Lung (tissue), 11 donors: ENCODE measurements at regions not wholly inside any gene's neighbourhood (a gene's known extent, or its start where the extent isn't known, plus 50 kb on each side); places are given as distances from the start of the nearest gene placed in this dataset.

Experiments
- ATAC-seq: fragments of 200-7000 bp; cut with Tn5 transposase; one replicate; pipeline ENCODE4 v1.9.1; 2020; ENCODE audit warnings: moderate number of reproducible peaks; ENCODE audit not compliant: insufficient read depth, low FRiP score
- DNase-seq, 3 donors: peaks; one replicate each; pipeline ENCODE4 v3.0.0-alpha.2; 2013 to 2017
- H3K27ac ChIP-seq, 2 donors: one replicate each; pipeline ENCODE4 v1.5.1; 2013; ENCODE audit warnings: mild to moderate bottlenecking in 2 of 2, moderate library complexity in 2 of 2, control low read depth in 1 of 2, inconsistent platforms in 1 of 2, low read depth in 1 of 2, low read length in 1 of 2
- H3K27me3 ChIP-seq, 3 donors: one replicate each; pipeline ENCODE4 v1.5.1; 2013; ENCODE audit warnings: low read length in 2 of 3; ENCODE audit not compliant: control insufficient read depth in 3 of 3, insufficient read depth in 3 of 3
- H3K36me3 ChIP-seq, 4 donors: one replicate each; pipeline ENCODE4 v1.5.1; 2013; ENCODE audit warnings: low read length in 4 of 4, mild to moderate bottlenecking in 1 of 4, moderate library complexity in 1 of 4; ENCODE audit not compliant: control insufficient read depth in 4 of 4, insufficient read depth in 4 of 4
- H3K4me1 ChIP-seq, 5 donors: one replicate each; pipeline ENCODE4 v1.5.1; 2013; ENCODE audit warnings: low read length in 5 of 5, mild to moderate bottlenecking in 2 of 5, moderate library complexity in 1 of 5; ENCODE audit not compliant: control insufficient read depth in 5 of 5, insufficient read depth in 5 of 5
- H3K4me3 ChIP-seq: one replicate; pipeline ENCODE4 v1.5.1; 2013; ENCODE audit warnings: mild to moderate bottlenecking, control low read depth, moderate library complexity
- H3K9ac ChIP-seq, 2 donors: one replicate each; pipeline ENCODE4 v1.5.1; 2013; ENCODE audit warnings: low read length in 2 of 2, control low read depth in 1 of 2; ENCODE audit not compliant: insufficient read depth in 1 of 2
- H3K9me3 ChIP-seq, 4 donors: one replicate each; pipeline ENCODE4 v1.5.1; 2013; ENCODE audit warnings: low read length in 3 of 4, mild to moderate bottlenecking in 1 of 4, moderate library complexity in 1 of 4; ENCODE audit not compliant: control insufficient read depth in 4 of 4, insufficient read depth in 3 of 4
- CTCF ChIP-seq: IDR thresholded peaks from 2 replicates; pipeline ENCODE4 v1.5.1; 2012; ENCODE audit warnings: mild to moderate bottlenecking; ENCODE audit errors: control extremely low read depth, extremely low read depth
- WGBS, 2 donors: extraction: QIAGEN DNeasy Blood & Tissue Kit; methylation state at CpG; one replicate each; pipeline ENCODE4 v1.1.7; 2013; 5-methylcytosine and 5-hydroxymethylcytosine counted together
- donor health status: control.
- donor health status: control.
- donor health status: Bipolar disorder and iron deficiency.
- donor health status: healthy.
- donor health status: DM: yes; HTN: yes; CAD: no.

DNA sequence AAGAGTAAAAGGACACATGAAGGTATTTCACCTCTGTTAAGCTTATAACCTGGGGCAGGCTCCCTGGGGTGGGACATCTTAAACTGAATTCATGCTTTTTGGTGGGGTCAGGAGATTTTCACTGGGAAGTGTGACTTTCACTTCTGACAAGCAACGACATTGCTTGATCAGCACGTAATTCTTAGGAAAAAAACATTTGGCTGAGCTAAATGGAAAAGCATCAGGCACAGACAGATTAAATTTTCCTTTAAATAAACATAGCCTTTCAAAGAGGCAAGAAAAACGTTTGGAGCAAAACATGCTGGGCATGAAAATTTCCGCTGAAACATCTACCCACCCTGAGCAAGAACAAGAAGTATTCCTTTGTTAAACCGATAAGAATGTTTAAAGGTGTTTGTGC is 674.0 kb upstream of the CELF4 start:
- H3K4me1 ChIP-seq, result peaks cover 0 to 14% (median 1%) of the 10 kb centered on the region in 5 donors
- no peak overlapping the region for H3K4me3 ChIP-seq
- no peaks in the 10 kb centered on the region for H3K9me3 ChIP-seq
- no peak for TF ChIP-seq CTCF
- 59 to 70% methylated on average over 5 of the region's 5 CpGs for WGBS, 2 donors
- no peak overlapping the region for H3K27ac ChIP-seq
- H3K9ac ChIP-seq, result no peak overlapping the region
- no peaks in the 10 kb centered on the region for H3K27me3 ChIP-seq
- no peak for ATAC-seq
- no peaks in the 10 kb centered on the region for H3K36me3 ChIP-seq
- DNase-seq, result peak in 2 of 3 donors; percentile 59 to 62

DNA sequence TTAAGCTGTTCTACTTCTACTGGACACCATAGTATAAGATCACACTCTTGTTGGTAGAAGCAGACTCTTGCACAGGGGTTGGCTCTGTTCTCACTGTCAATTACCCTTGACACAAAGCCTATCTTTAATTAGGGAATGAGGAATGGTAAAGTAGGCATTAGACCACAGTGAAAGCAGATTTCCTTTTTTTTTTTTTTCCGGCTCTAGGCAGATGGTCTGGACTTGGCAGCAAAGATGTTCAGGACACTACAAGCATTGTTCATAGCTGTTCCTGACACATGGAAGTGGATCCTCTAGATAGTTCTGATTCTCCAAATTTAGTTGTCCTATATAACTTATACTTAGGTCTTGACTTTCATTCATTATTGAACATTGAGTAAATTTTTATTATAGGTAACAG is 672.2 kb upstream of the CELF4 start:
- Histone ChIP-seq H3K9ac (no peak overlapping the region), H3K9me3 (no peaks in the 10 kb centered on the region), H3K36me3 (no peaks in the 10 kb centered on the region), H3K4me3 (no peak overlapping the region), H3K27ac (no peak overlapping the region), H3K27me3 (no peaks in the 10 kb centered on the region), H3K4me1 (peaks cover 0 to 9% (median 0%) of the 10 kb centered on the region in 5 donors)
- no peak for TF ChIP-seq CTCF
- ATAC-seq, result no peak
- no peak for DNase-seq
- WGBS, 2 donors, result 91 to 100% methylated on average over 1 of the region's 1 CpG

DNA sequence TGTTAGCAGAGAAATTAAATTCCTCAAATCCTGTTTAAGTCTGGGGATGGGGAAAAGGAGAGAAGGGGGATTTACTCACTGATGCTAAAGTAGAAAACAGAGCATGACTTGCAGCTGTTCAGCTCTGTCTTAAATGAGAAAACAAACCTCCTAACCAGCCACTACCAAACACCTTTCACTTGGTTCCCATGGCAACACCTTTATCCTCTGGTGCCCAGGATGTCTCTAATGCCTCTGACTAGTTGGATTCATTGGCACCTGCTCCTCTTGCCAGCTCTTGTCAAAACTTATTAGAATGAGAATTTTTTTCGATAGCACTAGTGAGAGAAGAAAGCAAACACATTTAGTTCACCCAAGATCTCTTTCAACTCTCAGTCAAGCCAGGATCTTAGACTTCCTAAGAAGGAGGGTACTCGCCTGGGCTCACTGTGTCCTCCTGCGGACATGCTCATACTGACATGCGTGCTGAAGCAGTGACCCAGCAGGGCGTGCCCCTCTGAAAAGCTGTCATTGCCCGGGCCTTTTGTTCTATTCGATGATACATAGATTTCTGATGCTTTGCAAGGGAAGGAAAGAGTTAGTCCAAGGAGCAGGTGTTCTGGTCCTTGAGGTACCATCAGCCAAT is 656.0 kb upstream of the CELF4 start:
- TF ChIP-seq CTCF, result no peak
- DNase-seq (no peak), ATAC-seq (no peak)
- Histone ChIP-seq H3K4me1 (no peaks in the 10 kb centered on the region), H3K9me3 (no peaks in the 10 kb centered on the region), H3K4me3 (no peak overlapping the region), H3K27me3 (no peaks in the 10 kb centered on the region), H3K9ac (no peak overlapping the region), H3K27ac (no peak overlapping the region), H3K36me3 (no peaks in the 10 kb centered on the region)
- 71 to 86% methylated on average over 7 of the region's 7 CpGs for WGBS, 2 donors

DNA sequence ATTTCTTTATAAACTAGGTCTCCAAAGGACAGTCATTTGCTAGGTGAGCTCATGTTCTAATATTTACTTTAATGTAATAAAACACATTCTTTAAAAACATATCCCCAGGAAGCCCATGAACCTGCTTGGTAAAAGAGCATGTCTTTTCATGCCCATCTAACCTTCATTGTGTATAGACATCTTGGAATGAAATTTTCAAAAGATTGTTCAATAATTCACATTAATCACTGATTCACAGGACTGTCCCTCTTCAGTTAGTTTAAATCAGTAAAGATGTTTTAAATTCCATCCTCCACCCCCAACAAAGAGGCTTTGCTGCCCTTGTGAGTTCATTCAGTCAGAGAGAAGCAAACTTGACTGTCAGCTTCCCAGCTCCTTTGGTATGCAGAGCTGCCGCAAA is 633.4 kb upstream of the CELF4 start:
- Histone ChIP-seq H3K9me3 (no peaks in the 10 kb centered on the region), H3K9ac (no peak overlapping the region), H3K4me3 (no peak overlapping the region), H3K27ac (no peak overlapping the region), H3K4me1 (no peaks in the 10 kb centered on the region), H3K27me3 (no peaks in the 10 kb centered on the region), H3K36me3 (no peaks in the 10 kb centered on the region)
- DNase-seq (no peak), ATAC-seq (no peak)
- 70 to 77% methylated on average over 1 of the region's 1 CpG for WGBS, 2 donors
- no peak for TF ChIP-seq CTCF
